SHP77 treated with DMSO at 0.1 percent for 48 hours (cell line): ENCODE measurements at regions not wholly inside any gene's neighbourhood (a gene's known extent, or its start where the extent isn't known, plus 50 kb on each side); places are given as distances from the start of the nearest gene placed in this dataset.
A peak's percentile ranks its signal among the peaks of the same experiment; 100 is the strongest.
"Not testable (repeated sequence)": the region's sequence is repeated elsewhere in the genome, so short reads cannot be mapped to it uniquely, and the experiment has no call there.

Experiments
- DNase-seq: peaks from one replicate; lab custom pipeline; 2025; lab: John Stamatoyannopoulos, UW

GRCh38 chr7:24395512-24395911 is 111.5 kb downstream of the NPY start:
- DNase-seq, result no peak

GRCh38 chr7:24396387-24396786 is 112.4 kb downstream of the NPY start:
- DNase-seq, result not testable (repeated sequence)

- DNase-seq, result peak; percentile 19
These were observed 117.9 kb downstream of the NPY start for GRCh38 chr7:24401628-24402593.

GRCh38 chr7:24402655-24403054 is 118.7 kb downstream of the NPY start:
- no peak for DNase-seq

GRCh38 chr7:24403557-24403956 is 119.6 kb downstream of the NPY start:
- no peak for DNase-seq

GRCh38 chr7:24404315-24404714 is 120.3 kb downstream of the NPY start:
- DNase-seq, result no peak

- DNase-seq, result no peak
These were observed 121.0 kb downstream of the NPY start for GRCh38 chr7:24405002-24405401.

GRCh38 chr7:24406053-24406788 is 122.2 kb downstream of the NPY start:
- DNase-seq, result no peak

GRCh38 chr7:24406789-24407299 is 122.9 kb downstream of the NPY start:
- DNase-seq, result no peak

GRCh38 chr7:24407965-24408364 is 124.0 kb downstream of the NPY start:
- no peak for DNase-seq

GRCh38 chr7:24408798-24409430 is 124.9 kb downstream of the NPY start:
- no peak for DNase-seq

GRCh38 chr7:24409431-24410024 is 125.5 kb downstream of the NPY start:
- no peak for DNase-seq

- DNase-seq, result no peak
These were observed 127.2 kb downstream of the NPY start for GRCh38 chr7:24411226-24411625.

GRCh38 chr7:24417526-24418120 is 133.6 kb downstream of the NPY start:
- DNase-seq, result no peak

- no peak for DNase-seq
These were observed 135.1 kb downstream of the NPY start for GRCh38 chr7:24419077-24419476.

GRCh38 chr7:24419511-24419910 is 135.5 kb downstream of the NPY start:
- no peak for DNase-seq

- DNase-seq, result no peak
These were observed 138.5 kb downstream of the NPY start for GRCh38 chr7:24422441-24423010.

- DNase-seq, result no peak
These were observed 141.7 kb downstream of the NPY start for GRCh38 chr7:24425664-24426063.

- DNase-seq, result no peak
These were observed 143.1 kb downstream of the NPY start for GRCh38 chr7:24427048-24427447.

GRCh38 chr7:24428676-24429075 is 144.6 kb upstream of the PALS2 start:
- no peak for DNase-seq

- no peak for DNase-seq
These were observed 140.6 kb upstream of the PALS2 start for GRCh38 chr7:24432677-24433076.
